HG03354 (cell line): ENCODE measurements at regions not wholly inside any gene's neighbourhood (a gene's known extent, or its start where the extent isn't known, plus 50 kb on each side); places are given as distances from the start of the nearest gene placed in this dataset.

Experiments
- ATAC-seq: cut with Tn5 transposase; IDR thresholded peaks from one replicate; pipeline ENCODE4 v1.9.1; 2021; ENCODE audit warnings: mild to moderate bottlenecking; ENCODE audit not compliant: unreplicated experiment, poor library complexity, severe bottlenecking

GRCh38 chr9:87080512-87081264 is 133.4 kb upstream of the GAS1 start:
- ATAC-seq: no peak

GRCh38 chr9:87081503-87081902 is 134.2 kb upstream of the GAS1 start:
- no peak for ATAC-seq

DNA sequence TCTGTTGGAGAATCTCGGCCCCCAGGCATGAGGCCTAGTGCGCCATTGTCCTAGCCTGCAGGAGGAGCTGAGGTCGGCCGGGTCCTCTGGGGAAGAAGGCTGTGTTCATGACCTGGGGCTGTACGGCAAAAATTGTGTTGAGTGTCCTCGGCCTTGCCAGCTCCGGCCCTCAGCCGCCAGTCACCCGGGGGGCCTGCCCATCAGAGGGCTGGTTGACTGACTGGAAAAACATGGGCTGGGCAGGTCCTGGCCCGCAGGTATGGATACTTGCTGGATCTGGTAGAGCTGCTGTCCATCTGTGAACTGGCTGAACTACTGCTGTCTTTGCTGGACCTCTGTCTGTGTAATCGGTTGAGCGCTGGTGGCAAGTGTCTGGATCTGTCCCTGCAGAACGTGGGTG is 136.7 kb upstream of the GAS1 start:
- no peak for ATAC-seq

DNA sequence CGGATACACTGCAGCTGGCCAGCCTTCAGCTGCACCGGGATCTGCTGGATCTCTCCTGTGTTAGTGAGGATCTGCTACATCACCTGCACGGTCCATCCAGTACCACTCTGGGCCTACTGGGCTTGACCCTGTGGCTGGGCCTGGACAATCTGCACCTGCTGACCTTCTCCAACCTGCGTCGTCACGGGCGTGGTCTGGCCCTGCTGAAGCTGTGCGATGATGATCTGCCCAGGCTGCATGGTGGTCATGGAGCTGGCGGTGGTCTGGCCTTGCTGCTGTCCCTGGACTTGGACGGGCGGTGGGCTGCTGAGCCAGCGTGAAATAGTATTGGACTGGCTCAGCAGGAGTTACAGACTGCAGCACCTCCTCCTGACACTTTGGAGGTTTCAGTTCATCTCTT is 137.1 kb upstream of the GAS1 start:
- ATAC-seq: no peak

- ATAC-seq: no peak
Measured at GRCh38 chr9:87085073-87085472, 137.8 kb upstream of the GAS1 start.

DNA sequence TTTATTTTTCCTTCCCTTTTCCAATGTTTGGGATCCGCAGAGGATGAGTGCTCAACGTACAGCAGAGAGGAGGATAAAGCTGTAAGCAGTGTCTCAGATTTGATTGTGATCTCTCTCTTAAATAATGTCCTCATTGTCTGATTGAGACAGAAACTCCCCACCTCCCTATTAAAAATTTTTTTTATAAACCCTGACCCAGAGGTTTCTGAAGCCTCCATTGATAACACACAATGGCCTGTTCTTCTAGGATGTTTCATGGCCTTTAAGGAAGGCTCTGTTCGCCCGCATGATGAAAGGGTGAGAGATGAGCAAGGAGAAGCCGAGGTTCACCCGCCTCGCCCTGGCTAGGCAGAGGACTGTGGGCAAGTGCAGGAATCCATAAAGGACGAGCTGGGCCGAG is 138.2 kb upstream of the GAS1 start:
- no peak for ATAC-seq

- no peak for ATAC-seq
Measured at GRCh38 chr9:87086221-87086818, 139.0 kb upstream of the GAS1 start.

DNA sequence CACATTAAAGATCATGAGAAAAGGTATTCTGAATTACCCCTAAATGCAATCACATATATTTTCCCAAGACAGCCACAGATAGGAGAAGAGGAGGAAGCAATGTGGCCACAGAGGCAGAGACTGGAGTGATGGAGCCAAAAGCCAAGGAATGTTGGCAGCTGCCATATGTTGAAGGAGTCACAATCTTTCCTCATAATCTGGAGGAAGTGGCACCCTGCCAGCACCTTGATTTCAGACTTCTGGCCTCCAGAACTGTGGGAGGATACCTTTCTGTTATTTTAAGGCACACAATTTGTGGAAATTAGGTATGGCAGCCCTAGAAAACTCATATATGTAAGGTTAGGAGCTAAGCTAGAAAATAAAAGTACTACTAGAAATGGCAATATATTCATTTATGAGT is 139.9 kb upstream of the GAS1 start:
- ATAC-seq: no peak

DNA sequence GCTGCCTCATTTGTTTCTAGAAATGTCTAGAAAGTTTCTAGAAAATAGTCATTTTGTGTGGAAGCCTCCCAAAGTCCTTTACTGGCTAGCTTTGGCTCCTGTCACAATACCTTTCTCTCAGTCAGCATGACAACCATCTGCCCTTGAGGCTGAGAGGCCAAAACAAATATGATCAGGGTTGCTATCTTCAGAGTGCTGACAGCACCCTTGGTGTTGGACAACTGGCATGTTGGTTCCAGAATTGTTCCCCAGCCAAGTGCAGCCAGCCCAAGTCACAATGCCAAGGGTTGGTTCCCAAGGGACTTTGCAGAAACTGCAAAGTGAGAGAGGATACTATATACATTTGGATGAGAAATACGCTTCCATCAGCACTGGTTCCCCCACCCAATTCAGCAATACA is 140.9 kb upstream of the GAS1 start:
- no peak for ATAC-seq

DNA sequence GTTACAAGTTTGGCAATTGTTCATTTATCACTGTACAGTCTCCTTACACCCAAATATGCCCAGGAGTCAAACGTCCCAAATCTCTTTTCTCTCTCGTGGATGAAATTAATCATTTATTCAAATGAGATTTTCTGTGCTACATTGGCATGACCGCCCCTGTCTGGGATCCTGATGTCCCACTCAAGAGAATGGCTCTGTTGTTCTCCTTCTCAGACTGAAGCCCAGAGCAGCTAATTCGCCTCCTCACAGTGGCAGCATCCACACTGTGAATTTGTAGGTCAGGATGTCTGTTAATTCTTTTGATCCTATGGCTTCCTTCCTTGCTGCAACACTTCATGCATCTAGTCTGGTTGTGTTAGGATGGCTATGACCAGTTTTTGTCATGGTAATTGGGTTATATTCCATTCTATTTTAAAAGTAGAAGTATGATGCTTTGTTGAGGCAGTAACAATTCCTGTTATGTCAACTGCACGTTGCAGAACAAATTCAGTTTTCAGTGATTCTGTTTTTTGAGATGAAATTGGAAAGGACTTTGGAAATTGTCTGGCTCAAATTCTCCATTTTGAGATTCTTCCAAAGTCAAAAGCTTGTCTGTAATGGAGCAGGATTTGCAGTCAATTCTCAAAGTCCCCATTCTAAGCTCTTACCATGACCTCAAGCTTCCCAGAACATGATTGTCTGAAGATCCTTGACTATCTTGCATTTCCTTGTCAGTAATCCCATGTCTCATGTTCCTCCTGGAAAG is 141.5 kb upstream of the GAS1 start:
- no peak for ATAC-seq

GRCh38 chr9:87089506-87089905 is 142.2 kb upstream of the GAS1 start:
- no peak for ATAC-seq

DNA sequence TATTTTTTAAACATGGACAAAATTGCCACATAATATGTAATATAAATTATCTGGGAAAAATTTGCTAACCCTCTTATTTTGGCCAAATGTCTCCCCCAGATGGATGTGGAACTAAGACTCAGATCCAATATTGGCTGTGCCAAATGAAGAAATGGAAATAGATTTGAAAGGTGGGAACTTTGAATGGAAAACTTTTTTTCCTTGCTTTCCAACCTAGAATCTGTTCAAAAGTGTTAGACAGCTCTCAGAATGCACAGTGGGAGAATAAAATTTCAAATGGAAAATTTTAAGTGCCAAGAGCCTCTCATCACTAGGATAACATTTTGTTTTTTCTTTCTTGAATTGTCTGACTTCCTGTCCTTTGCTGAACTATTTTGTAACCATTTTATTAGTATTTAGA is 142.6 kb upstream of the GAS1 start:
- ATAC-seq: no peak

DNA sequence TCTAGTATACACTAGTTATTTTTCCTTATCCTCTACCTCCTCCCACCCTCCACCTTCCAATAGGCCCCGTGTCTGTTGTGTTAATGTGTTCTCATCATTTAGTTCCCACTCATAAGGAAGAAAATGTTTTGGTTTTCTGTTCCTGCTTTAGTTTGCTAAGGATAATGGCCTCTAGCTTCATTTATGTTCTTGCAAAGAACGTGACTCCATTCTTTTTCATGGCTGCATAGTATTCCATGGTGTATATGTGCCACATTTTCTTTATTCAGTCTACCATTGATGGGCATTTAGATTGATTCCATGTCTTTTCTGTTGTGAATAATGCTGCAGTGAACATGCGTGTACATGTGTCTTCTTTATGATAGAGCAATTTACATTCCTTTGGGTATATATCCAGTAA is 146.5 kb upstream of the GAS1 start:
- no peak for ATAC-seq

GRCh38 chr9:87095951-87096350 is 148.6 kb upstream of the GAS1 start:
- ATAC-seq: no peak

DNA sequence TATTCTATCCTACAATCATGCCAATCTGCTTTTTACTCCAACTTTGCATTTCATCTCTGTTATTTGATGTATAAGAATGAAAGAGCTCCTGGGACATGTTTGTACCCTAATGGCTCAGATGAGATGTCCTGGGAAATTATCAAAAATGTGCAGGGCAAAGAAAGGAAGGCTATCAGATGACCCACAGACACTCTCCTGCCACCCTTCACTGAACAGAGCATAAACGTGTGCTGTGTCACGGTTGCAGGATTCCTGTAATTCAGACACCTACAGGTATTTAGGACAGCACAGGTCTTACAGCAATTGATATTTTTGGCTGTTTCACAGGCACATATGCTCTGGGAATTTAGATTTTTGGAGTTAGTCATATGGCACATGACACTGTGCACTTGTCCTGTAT is 149.2 kb upstream of the GAS1 start:
- no peak for ATAC-seq

DNA sequence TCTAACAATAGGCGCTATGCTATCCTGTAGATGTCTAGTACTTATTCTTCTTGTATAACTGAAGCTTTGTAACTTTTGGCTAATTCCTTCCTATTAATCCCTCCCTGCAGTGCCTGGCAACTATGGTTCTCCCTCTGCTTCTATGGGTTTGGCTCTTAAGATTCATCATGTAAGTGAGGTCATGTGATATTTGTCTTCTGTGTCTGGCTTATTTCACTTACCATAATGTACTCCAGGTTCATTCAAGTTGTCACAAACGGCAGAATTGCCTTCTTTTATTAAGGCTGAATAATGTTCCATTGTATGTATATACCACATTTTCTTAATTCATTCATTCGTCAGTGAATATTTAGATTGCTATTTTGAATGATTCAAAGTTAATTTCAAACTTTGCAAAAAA is 149.9 kb upstream of the GAS1 start:
- no peak for ATAC-seq

- ATAC-seq: no peak
Measured at GRCh38 chr9:87099407-87099806, 152.1 kb upstream of the GAS1 start.

DNA sequence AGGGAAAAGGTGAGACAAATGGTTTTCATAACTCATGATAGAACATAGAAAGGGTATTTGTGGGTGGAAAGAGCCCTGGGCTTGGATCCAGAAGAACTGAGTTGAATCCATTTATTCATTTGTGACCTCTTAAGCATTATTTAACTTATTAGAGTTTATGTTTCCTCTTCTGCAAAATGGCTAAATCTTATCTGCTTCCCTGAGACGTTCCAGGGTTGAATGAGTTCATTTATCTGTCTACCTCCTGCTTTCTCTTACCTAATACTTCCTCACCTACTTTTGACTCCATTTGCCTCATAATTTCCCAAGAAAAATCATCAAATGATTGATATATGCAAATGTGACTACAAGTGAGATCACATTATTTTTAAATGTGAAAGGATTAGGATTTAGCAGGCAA is 152.7 kb upstream of the GAS1 start:
- no peak for ATAC-seq

GRCh38 chr9:87102126-87102525 is 154.8 kb upstream of the GAS1 start:
- no peak for ATAC-seq

DNA sequence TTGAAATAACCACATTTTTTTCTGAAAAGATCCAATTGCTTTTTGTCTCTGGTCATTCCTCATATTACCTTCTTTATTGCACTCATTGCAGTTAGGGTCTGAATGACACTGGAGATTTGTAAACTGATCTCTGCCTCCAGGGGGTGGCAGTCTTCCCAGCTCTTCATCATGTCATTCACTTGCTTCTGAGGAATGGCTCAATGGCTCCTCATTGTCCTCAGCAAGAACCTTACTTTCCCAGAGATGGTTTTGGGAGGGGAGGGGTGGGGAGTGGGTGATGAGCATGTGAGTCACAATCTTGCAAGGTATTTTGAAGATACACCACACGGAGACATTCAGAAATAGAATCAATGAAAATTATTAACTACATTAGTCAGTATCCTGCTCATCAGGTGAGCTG is 159.8 kb upstream of the GAS1 start:
- no peak for ATAC-seq

DNA sequence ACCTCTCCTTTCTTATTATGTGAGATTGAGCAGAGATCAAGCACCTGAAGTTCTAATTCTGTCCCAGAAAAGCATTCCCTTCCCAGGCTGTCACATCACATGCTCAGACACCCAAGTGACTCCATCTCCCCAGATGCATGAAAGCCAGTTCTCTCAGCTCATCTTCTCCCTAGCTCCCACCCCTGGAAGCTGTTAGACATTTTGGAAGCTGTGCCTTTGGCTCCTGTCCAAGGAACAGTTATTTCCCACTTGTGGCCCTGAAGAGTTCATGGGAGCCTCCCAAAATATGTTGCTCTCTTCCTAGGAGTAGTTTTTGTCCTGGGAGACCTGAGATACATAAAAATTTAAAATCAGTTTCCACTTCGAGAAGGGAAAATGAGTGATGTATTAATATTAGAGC is 161.4 kb upstream of the GAS1 start:
- ATAC-seq: no peak
